HCT116 (cell line): ENCODE measurements at regions not wholly inside any gene's neighbourhood (a gene's known extent, or its start where the extent isn't known, plus 50 kb on each side); places are given as distances from the start of the nearest gene placed in this dataset.

ENCODE experiments used
- ATAC-seq: fragments of 200-7000 bp; cut with Tn5 transposase; 2 replicates; pipeline ENCODE4 v1.9.1; 2020; ENCODE audit warnings: mild to moderate bottlenecking, moderate library complexity
- BruUV-seq: library from RNA; stranded (reverse); fragments of 400-500 nt; replicated peaks from 2 replicates; lab custom pipeline; 2021; lab: Mats Ljungman, UMichigan
- CTCF ChIA-PET: fragments of 300-600 bp; sonication (Branson Sonifier 250); formaldehyde crosslinking; loops from one replicate; lab custom pipeline; 2021; ENCODE audit warnings: antibody characterized with exemption; lab: Charles Lee
- POLR2A ChIA-PET: fragments of 300-600, 350-600 bp; sonication (Branson Sonifier 250); formaldehyde crosslinking; loops from one replicate; lab custom pipeline; 2021; ENCODE audit warnings: antibody characterized with exemption; lab: Charles Lee
- RAD21 ChIA-PET, 2 experiments: fragments of 300-600 bp; sonication (Branson Sonifier 250); formaldehyde crosslinking; loops; one replicate each; lab custom pipeline; 2023; ENCODE audit warnings: low total read pairs in 2 of 2; ENCODE audit not compliant: uncharacterized antibody in 2 of 2, unreplicated experiment in 2 of 2, low non-redundant PET in 1 of 2; lab: Charles Lee
- DNase-seq: peaks from one replicate; pipeline ENCODE4 v3.0.0-alpha.2; 2010; ENCODE audit warnings: low read depth, low spot score
- H2AFZ ChIP-seq: fragments of 200-600 bp; shearing (Covaris generic), sonication (generic); 2 replicates; pipeline ENCODE4 v1.6.1; 2017; ENCODE audit warnings: low read depth, mixed run types, mixed read lengths, antibody characterized with exemption, low read length; ENCODE audit not compliant: poor library complexity, severe bottlenecking
- H3K27ac ChIP-seq: 2 replicates; pipeline ENCODE4 v1.5.1; 2012; ENCODE audit warnings: low read depth, low read length
- H3K27me3 ChIP-seq: fragments of 200-600 bp; sonication (generic); 2 replicates; pipeline ENCODE4 v1.6.1; 2016; ENCODE audit warnings: mixed run types, low read length, mixed read lengths; ENCODE audit not compliant: insufficient read depth
- H3K36me3 ChIP-seq, 2 experiments: fragments of 200-500 bp in 1 of 2; fragments of 200-600 bp in 1 of 2; sonication (Bioruptor generic) in 1 of 2; sonication (generic) in 1 of 2; 2 replicates each; pipeline versions ENCODE4 v1.5.1 to v1.6.1; 2014 to 2016; ENCODE audit warnings: low read length in 2 of 2, inconsistent platforms in 1 of 2, mixed read lengths in 1 of 2, mixed run types in 1 of 2; ENCODE audit not compliant: insufficient read depth in 2 of 2, control insufficient read depth in 1 of 2
- H3K4me1 ChIP-seq, 2 experiments: fragments of 200-600 bp in 1 of 2; sonication (generic) in 1 of 2; 2 replicates each; pipeline versions ENCODE4 v1.5.1 to v1.6.1; 2012 to 2017; ENCODE audit warnings: low read length in 2 of 2, inconsistent platforms in 1 of 2, mild to moderate bottlenecking in 1 of 2, mixed read lengths in 1 of 2, mixed run types in 1 of 2, moderate library complexity in 1 of 2; ENCODE audit not compliant: insufficient read depth in 2 of 2, control insufficient read depth in 1 of 2
- H3K4me2 ChIP-seq: fragments of 200-600 bp; sonication (generic); 2 replicates; pipeline ENCODE4 v1.6.1; 2017; ENCODE audit warnings: mixed run types, low read length, mixed read lengths
- H3K4me3 ChIP-seq, 2 experiments: fragments of 200-600 bp in 1 of 2; sonication (generic) in 1 of 2; replicated peaks in 1 of 2; 2 replicates each; pipeline ENCODE4 v1.5.1; 2011 to 2016; ENCODE audit warnings: low read length in 2 of 2, control low read depth in 1 of 2, low read depth in 1 of 2, mild to moderate bottlenecking in 1 of 2, mixed read lengths in 1 of 2, mixed run types in 1 of 2
- H3K79me2 ChIP-seq: fragments of 200-600 bp; sonication (generic); 2 replicates; pipeline ENCODE4 v1.6.1; 2017; ENCODE audit warnings: mild to moderate bottlenecking, mixed run types, low read length, moderate library complexity, mixed read lengths; ENCODE audit not compliant: insufficient read depth
- H3K9ac ChIP-seq: fragments of 200-600 bp; sonication (generic); 2 replicates; pipeline ENCODE4 v1.6.1; 2016; ENCODE audit warnings: low read length, mixed read lengths
- H3K9me2 ChIP-seq: fragments of 200-600 bp; sonication (generic), shearing (Covaris generic); 2 replicates; pipeline ENCODE4 v1.6.1; 2017; ENCODE audit warnings: mixed run types, mild to moderate bottlenecking, moderate library complexity; ENCODE audit not compliant: insufficient read depth
- H3K9me3 ChIP-seq, 2 experiments: fragments of 200-500 bp in 1 of 2; fragments of 200-600 bp in 1 of 2; sonication (Bioruptor generic) in 1 of 2; sonication (generic) in 1 of 2; 2 replicates each; pipeline ENCODE4 v1.6.1; 2014 to 2017; ENCODE audit warnings: low read length in 2 of 2, mixed read lengths in 2 of 2, inconsistent platforms in 1 of 2, low read depth in 1 of 2, mild to moderate bottlenecking in 1 of 2, mixed run types in 1 of 2, moderate library complexity in 1 of 2; ENCODE audit not compliant: control insufficient read depth in 1 of 2, insufficient read depth in 1 of 2
- H4K20me1 ChIP-seq: fragments of 200-600 bp; sonication (generic), shearing (Covaris generic); 2 replicates; pipeline ENCODE4 v1.6.1; 2017; ENCODE audit warnings: mixed run types, mild to moderate bottlenecking, moderate library complexity; ENCODE audit not compliant: insufficient read depth
- EGR1 ChIP-seq: IDR thresholded peaks from 2 replicates; pipeline ENCODE4 v1.6.1; 2012; ENCODE audit warnings: low read depth
- ELF1 ChIP-seq: IDR thresholded peaks from 2 replicates; pipeline ENCODE4 v1.6.1; 2012; ENCODE audit warnings: low read depth, borderline replicate concordance
- EZH2 ChIP-seq: fragments of 200-600 bp; sonication (generic); IDR thresholded peaks from 2 replicates; pipeline ENCODE4 v1.6.1; 2017; ENCODE audit warnings: antibody characterized with exemption, mixed run types
- EZH2phosphoT487 ChIP-seq: fragments of 200-600 bp; IDR thresholded peaks from 2 replicates; pipeline ENCODE4 v1.6.1; 2018; ENCODE audit warnings: antibody characterized with exemption, borderline replicate concordance
- FOSL1 ChIP-seq: IDR thresholded peaks from 2 replicates; pipeline ENCODE4 v1.6.1; 2012; ENCODE audit warnings: low read depth
- JUND ChIP-seq: IDR thresholded peaks from 2 replicates; pipeline ENCODE4 v1.6.1; 2012
- POLR2A ChIP-seq: IDR thresholded peaks from 2 replicates; pipeline ENCODE4 v1.7.0; 2011; ENCODE audit warnings: borderline replicate concordance; ENCODE audit not compliant: insufficient read depth, insufficient read length; ENCODE audit errors: extremely low read depth
- POLR2AphosphoS5 ChIP-seq: IDR thresholded peaks from 2 replicates; pipeline ENCODE4 v1.6.1; 2011; ENCODE audit warnings: mild to moderate bottlenecking, low read depth, low read length, moderate library complexity
- RAD21 ChIP-seq: IDR thresholded peaks from 2 replicates; pipeline ENCODE4 v1.6.1; 2012; ENCODE audit warnings: low read depth, mild to moderate bottlenecking
- SIN3A ChIP-seq: IDR thresholded peaks from 2 replicates; pipeline ENCODE4 v1.6.1; 2012; ENCODE audit warnings: low read depth
- SP1 ChIP-seq: IDR thresholded peaks from 2 replicates; pipeline ENCODE4 v1.6.1; 2012; ENCODE audit warnings: low read depth
- TCF7L2 ChIP-seq: IDR thresholded peaks from 2 replicates; pipeline ENCODE4 v1.7.0; 2011; ENCODE audit warnings: borderline replicate concordance, inconsistent platforms; ENCODE audit not compliant: insufficient read depth, insufficient read length; ENCODE audit errors: extremely low read depth
- YY1 ChIP-seq: IDR thresholded peaks from 2 replicates; pipeline ENCODE4 v1.6.1; 2011; ENCODE audit warnings: low read length, low read depth, moderate library complexity, mild to moderate bottlenecking; ENCODE audit not compliant: insufficient replicate concordance; ENCODE audit errors: extremely low read depth
- ZFX ChIP-seq: fragments of 450-650 bp; IDR thresholded peaks from 2 replicates; pipeline ENCODE4 v1.6.1; 2017
- ZNF274 ChIP-seq: fragments of 200-500 bp; sonication (Bioruptor generic); IDR thresholded peaks from 2 replicates; pipeline ENCODE4 v1.6.1; 2014; ENCODE audit warnings: mild to moderate bottlenecking, low read depth, low read length, inconsistent platforms
- intact Hi-C: fragments of 100-400 bp; cut with micrococcal nuclease; formaldehyde crosslinking; loops from 2 replicates; pipeline ENCODE4 v1.10.0; 2022
- TF ChIP-seq, protein P1 (sequence below): IDR thresholded peaks from 2 replicates; pipeline ENCODE4 v1.6.1; 2012; ENCODE audit warnings: low read depth
- TF ChIP-seq, protein P2 (sequence below): IDR thresholded peaks from 2 replicates; pipeline ENCODE4 v1.6.1; 2012

DNA sequence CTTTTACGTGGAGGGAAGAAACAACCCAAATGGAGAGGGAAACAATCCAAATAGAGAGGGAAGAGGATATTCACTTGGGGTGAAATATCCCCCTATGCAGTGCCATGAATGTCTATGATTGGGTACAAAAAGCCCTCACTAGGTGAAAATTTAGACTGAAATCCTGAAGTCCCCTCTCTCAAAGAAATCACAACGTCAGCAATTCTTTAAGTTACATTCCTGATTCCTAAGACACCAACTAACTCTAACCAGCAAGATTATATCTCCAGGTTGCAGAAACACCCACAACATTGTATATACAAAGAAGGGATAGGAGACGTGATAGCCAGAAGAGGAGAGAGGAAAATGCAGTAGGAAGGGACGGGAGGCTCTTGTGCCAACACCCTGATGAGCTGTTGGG lies 374.3 kb downstream of the DCAF12L2 start (continued):
- TF ChIP-seq, protein P1, sequence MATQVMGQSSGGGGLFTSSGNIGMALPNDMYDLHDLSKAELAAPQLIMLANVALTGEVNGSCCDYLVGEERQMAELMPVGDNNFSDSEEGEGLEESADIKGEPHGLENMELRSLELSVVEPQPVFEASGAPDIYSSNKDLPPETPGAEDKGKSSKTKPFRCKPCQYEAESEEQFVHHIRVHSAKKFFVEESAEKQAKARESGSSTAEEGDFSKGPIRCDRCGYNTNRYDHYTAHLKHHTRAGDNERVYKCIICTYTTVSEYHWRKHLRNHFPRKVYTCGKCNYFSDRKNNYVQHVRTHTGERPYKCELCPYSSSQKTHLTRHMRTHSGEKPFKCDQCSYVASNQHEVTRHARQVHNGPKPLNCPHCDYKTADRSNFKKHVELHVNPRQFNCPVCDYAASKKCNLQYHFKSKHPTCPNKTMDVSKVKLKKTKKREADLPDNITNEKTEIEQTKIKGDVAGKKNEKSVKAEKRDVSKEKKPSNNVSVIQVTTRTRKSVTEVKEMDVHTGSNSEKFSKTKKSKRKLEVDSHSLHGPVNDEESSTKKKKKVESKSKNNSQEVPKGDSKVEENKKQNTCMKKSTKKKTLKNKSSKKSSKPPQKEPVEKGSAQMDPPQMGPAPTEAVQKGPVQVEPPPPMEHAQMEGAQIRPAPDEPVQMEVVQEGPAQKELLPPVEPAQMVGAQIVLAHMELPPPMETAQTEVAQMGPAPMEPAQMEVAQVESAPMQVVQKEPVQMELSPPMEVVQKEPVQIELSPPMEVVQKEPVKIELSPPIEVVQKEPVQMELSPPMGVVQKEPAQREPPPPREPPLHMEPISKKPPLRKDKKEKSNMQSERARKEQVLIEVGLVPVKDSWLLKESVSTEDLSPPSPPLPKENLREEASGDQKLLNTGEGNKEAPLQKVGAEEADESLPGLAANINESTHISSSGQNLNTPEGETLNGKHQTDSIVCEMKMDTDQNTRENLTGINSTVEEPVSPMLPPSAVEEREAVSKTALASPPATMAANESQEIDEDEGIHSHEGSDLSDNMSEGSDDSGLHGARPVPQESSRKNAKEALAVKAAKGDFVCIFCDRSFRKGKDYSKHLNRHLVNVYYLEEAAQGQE, result no peak
- TF ChIP-seq, protein P2, sequence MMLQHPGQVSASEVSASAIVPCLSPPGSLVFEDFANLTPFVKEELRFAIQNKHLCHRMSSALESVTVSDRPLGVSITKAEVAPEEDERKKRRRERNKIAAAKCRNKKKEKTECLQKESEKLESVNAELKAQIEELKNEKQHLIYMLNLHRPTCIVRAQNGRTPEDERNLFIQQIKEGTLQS, result no peak

DNA sequence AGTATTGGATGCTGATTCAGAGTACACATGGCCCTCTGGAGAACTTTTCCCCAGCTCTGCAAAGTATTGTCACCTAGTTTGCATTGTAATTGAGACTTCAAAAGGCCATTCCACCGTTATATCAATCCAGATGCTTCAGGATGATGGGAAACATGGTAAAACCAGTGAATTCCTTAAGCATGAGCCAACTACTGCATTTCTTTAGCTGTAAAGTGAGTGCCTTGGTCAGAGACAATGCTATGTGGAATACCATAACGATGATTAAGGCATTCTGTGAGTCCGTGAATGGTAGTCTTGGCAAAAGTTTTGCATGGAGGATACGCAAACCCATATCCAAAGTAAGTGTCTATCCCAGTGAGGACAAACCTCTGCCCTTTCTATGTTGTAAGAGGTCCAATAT lies 355.2 kb downstream of the DCAF12L2 start:
- Histone ChIP-seq H3K4me2 (no peak overlapping the region), H3K27me3 (no peaks in the 10 kb centered on the region), H3K4me1 (no peaks in the 10 kb centered on the region), H3K9ac (no peak overlapping the region), H3K36me3 (no peaks in the 10 kb centered on the region), H3K9me2 (no peaks in the 10 kb centered on the region), H3K9me3 (no peaks in the 10 kb centered on the region; a peak in 1 of 4 replicates), H3K27ac (no peak overlapping the region), H3K4me3 (no peak overlapping the region), H4K20me1 (no peaks in the 10 kb centered on the region)
- POLR2A ChIA-PET, result no interaction called here
- intact Hi-C loops, result no loop called here
- no TSS peak for BruUV-seq
- ATAC-seq (no peak), DNase-seq (no peak)
- RAD21 ChIA-PET, result no interaction called here
- CTCF ChIA-PET, result no interaction called here
- TF ChIP-seq EZH2, result no peak
- TF ChIP-seq TCF7L2, result no peak
- no peak for TF ChIP-seq EGR1
- no peak for TF ChIP-seq SIN3A
- TF ChIP-seq POLR2A, result no peak
- no peak for TF ChIP-seq EZH2phosphoT487
- no peak for TF ChIP-seq POLR2AphosphoS5
- TF ChIP-seq YY1, result no peak
- TF ChIP-seq, protein P1, result no peak
- no peak for TF ChIP-seq JUND
- no peak for TF ChIP-seq SP1
- TF ChIP-seq RAD21, result no peak
- TF ChIP-seq FOSL1, result no peak
- TF ChIP-seq ZNF274, result no peak
- no peak for TF ChIP-seq ELF1
- TF ChIP-seq ZFX, result no peak
- TF ChIP-seq, protein P2, result no peak
- TF ChIP-seq, all 23 proteins: peak for 0
- Histone ChIP-seq H2AFZ (no peak overlapping the region), H3K79me2 (no peaks in the 10 kb centered on the region)
